ENCODE measurements at regions not wholly inside any gene's neighbourhood (a gene's known extent, or its start where the extent isn't known, plus 50 kb on each side); places are given as distances from the start of the nearest gene placed in this dataset.

DNA sequence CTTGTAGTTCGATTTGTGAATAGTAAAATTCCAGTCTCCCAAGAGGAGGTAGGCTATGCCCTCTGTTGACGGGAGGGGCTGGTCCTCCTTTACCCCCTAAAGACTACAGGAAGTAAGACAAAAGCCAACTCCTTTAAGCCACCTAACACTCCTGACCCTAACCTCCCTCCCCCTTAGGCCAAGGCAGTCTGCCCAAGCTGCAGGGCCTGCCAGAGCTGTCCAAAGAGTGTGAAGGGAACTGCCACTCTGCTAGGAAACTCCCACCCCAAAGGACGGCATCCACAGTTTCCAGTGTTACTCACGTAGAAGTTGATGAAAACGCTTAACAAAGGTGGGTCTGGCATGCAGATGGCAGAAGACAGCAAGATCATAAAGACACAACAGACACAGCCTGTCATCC, 803.2 kb downstream of the PLA2G4A start:
- CTCF ChIA-PET: no interaction called here
- Mint-ChIP-seq H3K36me3 (ENCODE audit: low read depth) (no peaks in the 10 kb centered on the region), H3K4me3 (no peak overlapping the region), H3K9me3 (ENCODE audit: insufficient read depth) (peaks cover 10% of the 10 kb centered on the region), H3K4me1 (ENCODE audit: low read depth) (no peaks in the 10 kb centered on the region), H3K27ac (no peak overlapping the region), H3K27me3 (ENCODE audit: low read depth) (no peaks in the 10 kb centered on the region)
- POLR2A ChIA-PET: no interaction called here
- DNase-seq (no peak), ATAC-seq (no peak)

DNA sequence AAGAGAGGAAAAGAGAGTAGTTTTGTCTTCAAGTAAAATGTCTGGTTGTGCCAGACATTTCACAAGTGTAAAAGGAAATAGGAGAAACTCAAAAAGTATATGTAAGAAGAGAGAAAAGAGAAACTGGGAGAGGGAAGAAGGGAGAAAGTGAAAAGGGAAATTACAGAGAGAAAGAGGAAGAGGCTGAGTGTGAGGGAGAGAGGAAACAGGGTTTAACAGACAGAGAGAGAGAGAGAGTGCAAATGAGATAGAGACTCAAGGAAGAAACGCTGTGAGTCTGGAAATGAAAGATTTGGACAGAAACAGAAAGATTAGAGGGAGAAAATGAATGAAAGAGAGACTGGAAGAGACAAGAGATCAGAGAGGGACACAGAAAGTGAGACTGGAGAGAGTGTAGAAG, 806.2 kb downstream of the PLA2G4A start:
- Mint-ChIP-seq H3K27me3 (ENCODE audit: low read depth) (no peaks in the 10 kb centered on the region), H3K4me3 (no peak overlapping the region), H3K4me1 (ENCODE audit: low read depth) (no peaks in the 10 kb centered on the region), H3K27ac (no peak overlapping the region), H3K9me3 (ENCODE audit: insufficient read depth) (peaks cover 10% of the 10 kb centered on the region), H3K36me3 (ENCODE audit: low read depth) (no peaks in the 10 kb centered on the region)
- ChIA-PET POLR2A (no interaction called here), CTCF (no interaction called here)
- ATAC-seq (no peak), DNase-seq (no peak)

DNA sequence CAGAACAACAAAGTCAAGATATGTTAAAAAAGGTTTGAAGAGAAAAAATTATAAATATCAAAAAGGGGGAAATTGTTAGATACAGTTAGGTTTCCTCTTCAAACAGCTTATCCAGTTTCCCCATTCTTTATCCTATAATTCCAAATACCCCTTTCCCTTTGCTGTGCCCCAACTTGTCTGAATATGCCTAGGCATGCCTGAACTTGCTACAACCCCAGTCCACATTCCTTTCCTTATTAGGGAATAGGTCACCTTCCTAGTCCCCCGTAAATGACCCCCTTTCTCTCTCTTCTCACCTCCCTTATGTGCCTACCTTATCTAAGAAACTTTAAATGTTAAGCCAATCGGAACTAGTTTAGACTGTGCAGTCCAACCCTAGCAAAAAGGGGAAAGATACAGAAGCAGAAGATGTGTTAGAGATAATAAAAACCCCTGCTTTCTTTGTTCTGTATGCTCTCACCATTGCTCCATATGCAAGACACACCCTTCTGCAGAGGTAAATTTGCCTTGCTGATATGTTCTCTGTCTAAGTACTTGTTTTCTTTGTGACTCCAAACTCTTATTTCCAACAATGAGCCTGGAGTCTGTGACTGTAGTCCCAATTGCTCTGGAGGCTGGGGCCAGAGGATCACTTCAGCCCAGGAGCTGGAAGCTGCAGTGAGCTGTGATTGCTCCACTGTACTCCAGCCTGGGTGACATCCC, 810.1 kb downstream of the PLA2G4A start:
- DNase-seq (no peak), ATAC-seq (no peak)
- Mint-ChIP-seq H3K4me1 (ENCODE audit: low read depth) (no peaks in the 10 kb centered on the region), H3K9me3 (ENCODE audit: insufficient read depth) (peaks cover 7% of the 10 kb centered on the region), H3K4me3 (no peak overlapping the region), H3K27ac (no peak overlapping the region), H3K36me3 (ENCODE audit: low read depth) (no peaks in the 10 kb centered on the region), H3K27me3 (ENCODE audit: low read depth) (no peaks in the 10 kb centered on the region)
- POLR2A ChIA-PET: no interaction called here
- CTCF ChIA-PET: no interaction called here

DNA sequence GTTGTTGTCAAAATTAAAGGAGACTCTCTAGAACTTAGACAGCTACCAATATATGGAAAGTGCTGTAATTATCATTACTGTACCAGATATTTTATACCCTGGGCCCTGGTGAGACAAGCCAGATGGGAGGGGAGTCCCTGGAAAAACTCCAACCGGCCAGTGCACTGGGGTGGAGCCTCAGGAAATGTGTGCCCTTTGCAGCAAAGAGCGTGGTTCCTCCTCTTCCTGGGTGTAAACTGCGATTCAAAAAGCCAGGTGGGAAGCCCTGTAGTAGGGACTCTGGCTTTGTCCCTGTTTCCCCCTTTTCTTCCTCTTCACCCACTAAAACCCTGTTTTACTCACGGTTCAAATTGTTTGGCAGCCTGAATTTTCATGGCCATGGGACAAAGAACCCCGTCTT, 812.3 kb downstream of the PLA2G4A start:
- Mint-ChIP-seq H3K36me3 (ENCODE audit: low read depth) (no peaks in the 10 kb centered on the region), H3K27me3 (ENCODE audit: low read depth) (no peaks in the 10 kb centered on the region), H3K9me3 (ENCODE audit: insufficient read depth) (peaks cover 7% of the 10 kb centered on the region), H3K4me3 (no peak overlapping the region), H3K4me1 (ENCODE audit: low read depth) (no peaks in the 10 kb centered on the region), H3K27ac (no peak overlapping the region)
- ATAC-seq (no peak), DNase-seq (no peak)
- CTCF ChIA-PET: no interaction called here
- POLR2A ChIA-PET: no interaction called here

DNA sequence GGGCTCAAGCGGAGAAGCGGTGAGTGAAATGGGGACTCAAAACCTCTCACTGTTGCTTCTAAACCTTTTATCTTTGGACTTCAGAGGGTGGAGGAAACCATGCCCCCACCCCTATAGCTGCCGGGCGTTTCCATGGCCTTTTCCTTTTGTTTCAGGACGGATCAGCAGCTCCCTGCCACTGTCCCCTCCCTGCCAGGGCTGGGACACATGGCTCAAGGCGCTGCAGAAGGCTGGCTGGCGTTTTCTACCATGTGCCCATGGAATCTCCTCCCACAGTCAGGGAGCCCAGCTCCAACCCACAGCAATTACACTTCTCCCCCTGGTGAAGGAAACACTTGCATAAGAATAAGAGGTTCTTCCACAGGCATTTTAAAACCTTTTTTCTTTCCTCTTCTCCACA, 812.7 kb downstream of the PLA2G4A start:
- Mint-ChIP-seq H3K36me3 (ENCODE audit: low read depth) (no peaks in the 10 kb centered on the region), H3K4me3 (no peak overlapping the region), H3K9me3 (ENCODE audit: insufficient read depth) (peaks cover 4% of the 10 kb centered on the region), H3K4me1 (ENCODE audit: low read depth) (no peaks in the 10 kb centered on the region), H3K27ac (no peak overlapping the region), H3K27me3 (ENCODE audit: low read depth) (no peaks in the 10 kb centered on the region)
- POLR2A ChIA-PET: no interaction called here
- no peak for ATAC-seq
- CTCF ChIA-PET: no interaction called here
- DNase-seq: no peak

DNA sequence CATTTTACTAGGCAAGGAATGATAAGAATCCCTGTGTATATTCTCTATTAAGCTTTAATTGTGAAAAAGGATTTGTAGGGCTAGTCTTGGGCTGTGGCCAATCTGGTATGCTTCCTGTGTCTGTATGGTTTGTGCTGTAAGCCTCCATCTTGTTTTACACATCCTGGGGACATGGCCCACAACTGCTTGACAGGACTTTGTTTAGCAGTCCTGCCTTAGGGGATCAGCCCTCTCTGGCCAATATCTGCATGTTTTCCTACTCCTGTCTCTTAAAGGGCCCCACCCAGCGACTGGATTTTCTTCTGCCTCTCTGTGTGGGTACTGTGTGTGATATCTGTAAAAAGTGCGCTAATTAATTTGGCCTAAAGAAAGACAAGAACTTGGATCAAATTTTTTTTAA, 813.2 kb downstream of the PLA2G4A start:
- no peak for DNase-seq
- Mint-ChIP-seq H3K4me3 (no peak overlapping the region), H3K27ac (no peak overlapping the region), H3K27me3 (ENCODE audit: low read depth) (no peaks in the 10 kb centered on the region), H3K4me1 (ENCODE audit: low read depth) (no peaks in the 10 kb centered on the region), H3K9me3 (ENCODE audit: insufficient read depth) (peaks cover 4% of the 10 kb centered on the region), H3K36me3 (ENCODE audit: low read depth) (no peaks in the 10 kb centered on the region)
- CTCF ChIA-PET: no interaction called here
- POLR2A ChIA-PET: no interaction called here
- no peak for ATAC-seq

DNA sequence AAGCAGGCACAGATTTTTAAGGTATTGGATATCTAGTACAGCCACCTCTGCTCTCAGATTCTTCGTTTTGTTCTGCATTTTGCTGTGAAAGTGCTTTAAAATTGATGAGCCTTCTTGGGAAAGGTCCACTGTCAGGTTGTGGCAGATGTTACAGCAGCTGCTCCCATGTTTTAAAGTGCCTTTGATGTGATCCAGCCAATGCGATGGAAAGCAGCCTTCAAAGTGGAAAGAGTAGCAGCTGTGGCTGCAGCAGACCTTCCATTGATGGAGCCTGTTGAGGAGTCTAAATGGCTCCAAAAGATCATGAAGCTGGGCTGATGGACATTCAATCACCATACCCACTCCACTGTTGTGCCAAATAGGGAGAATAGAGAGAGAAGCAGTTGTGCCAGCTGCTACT, 816.9 kb downstream of the PLA2G4A start:
- Mint-ChIP-seq H3K9me3 (ENCODE audit: insufficient read depth) (peaks cover 3% of the 10 kb centered on the region), H3K27ac (no peak overlapping the region), H3K4me3 (no peak overlapping the region), H3K4me1 (ENCODE audit: low read depth) (no peaks in the 10 kb centered on the region), H3K36me3 (ENCODE audit: low read depth) (no peaks in the 10 kb centered on the region), H3K27me3 (ENCODE audit: low read depth) (no peaks in the 10 kb centered on the region)
- DNase-seq: no peak
- no peak for ATAC-seq
- ChIA-PET POLR2A (no interaction called here), CTCF (no interaction called here)

DNA sequence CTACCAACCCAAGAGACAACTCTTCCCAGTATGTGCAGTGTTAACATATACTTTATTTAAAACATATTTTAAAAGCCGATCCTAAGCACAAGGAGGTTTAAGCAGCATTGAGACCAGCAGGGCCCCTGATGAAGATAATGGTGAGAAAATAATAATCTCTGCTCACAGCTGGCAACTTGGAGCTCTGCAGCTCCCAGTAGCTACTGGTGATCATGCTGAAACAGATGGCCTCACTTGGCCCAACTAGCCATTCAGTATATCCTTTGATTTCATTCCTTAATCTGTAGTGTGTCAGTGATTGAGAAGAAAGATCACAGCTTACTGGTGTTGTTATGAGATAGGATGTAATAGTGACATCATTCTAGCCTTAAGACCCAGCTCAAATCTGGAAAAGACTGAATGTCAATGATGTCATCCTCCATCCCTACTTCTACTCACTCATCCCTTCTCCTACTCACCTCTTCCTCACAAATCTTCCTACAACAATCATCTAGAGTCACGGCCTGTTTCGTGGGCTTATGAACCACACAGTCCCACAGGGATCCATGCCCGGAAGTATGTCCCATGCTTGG, 817.9 kb downstream of the PLA2G4A start:
- Mint-ChIP-seq H3K9me3 (ENCODE audit: insufficient read depth) (no peaks in the 10 kb centered on the region), H3K36me3 (ENCODE audit: low read depth) (no peaks in the 10 kb centered on the region), H3K4me3 (no peak overlapping the region), H3K27me3 (ENCODE audit: low read depth) (no peaks in the 10 kb centered on the region), H3K4me1 (ENCODE audit: low read depth) (no peaks in the 10 kb centered on the region), H3K27ac (no peak overlapping the region)
- DNase-seq: no peak
- POLR2A ChIA-PET: no interaction called here
- ATAC-seq: no peak
- CTCF ChIA-PET: no interaction called here

DNA sequence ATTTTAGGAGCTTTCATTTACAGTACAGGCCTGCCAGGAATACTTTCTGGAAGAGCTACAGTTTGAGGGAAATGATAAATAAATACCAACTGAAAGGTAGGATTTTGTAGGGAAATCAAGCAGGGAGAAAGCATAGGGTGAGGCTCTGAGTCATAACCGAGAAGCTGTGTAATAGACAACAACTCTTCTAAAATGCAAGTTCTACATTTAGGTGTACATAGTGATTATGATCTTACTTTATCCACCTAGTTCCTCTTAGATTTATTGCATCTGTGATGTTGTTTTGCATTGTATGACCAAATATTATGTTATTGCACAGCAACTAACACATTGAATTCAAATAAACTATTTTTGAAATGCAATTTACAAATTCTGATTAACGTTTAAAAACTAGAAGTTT, 819.3 kb downstream of the PLA2G4A start:
- no peaks in the 10 kb centered on the region for H3K9me3 Mint-ChIP-seq (ENCODE audit: insufficient read depth)
- no peaks in the 10 kb centered on the region for H3K36me3 Mint-ChIP-seq (ENCODE audit: low read depth)
- POLR2A ChIA-PET: no interaction called here
- H3K4me3 Mint-ChIP-seq: no peak overlapping the region
- CTCF ChIA-PET: no interaction called here
- no peak overlapping the region for H3K27ac Mint-ChIP-seq
- ATAC-seq (no peak), DNase-seq (no peak)
- H3K4me1 Mint-ChIP-seq (ENCODE audit: low read depth): no peaks in the 10 kb centered on the region
- H3K27me3 Mint-ChIP-seq (ENCODE audit: low read depth): no peaks in the 10 kb centered on the region

DNA sequence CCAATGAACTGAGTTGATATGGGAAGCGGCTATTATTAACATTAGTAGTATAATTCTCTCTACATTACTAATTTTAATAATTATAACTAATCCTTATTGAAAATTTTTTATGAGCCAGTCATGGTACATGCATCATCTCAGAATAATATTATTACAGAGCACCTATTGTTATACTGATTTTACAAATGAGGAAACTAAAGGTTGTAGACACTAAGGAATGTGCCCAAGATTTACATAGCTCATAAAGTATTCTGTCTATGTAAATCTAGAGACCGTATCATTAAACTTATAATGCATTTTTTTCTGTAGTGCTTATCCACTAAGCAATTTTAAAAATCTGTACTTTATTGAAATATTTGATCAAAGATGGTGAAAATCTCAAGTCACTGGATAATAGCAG, 825.9 kb downstream of the PLA2G4A start:
- Mint-ChIP-seq H3K27ac (no peak overlapping the region), H3K36me3 (ENCODE audit: low read depth) (no peaks in the 10 kb centered on the region), H3K9me3 (ENCODE audit: insufficient read depth) (no peaks in the 10 kb centered on the region), H3K4me3 (no peak overlapping the region), H3K4me1 (ENCODE audit: low read depth) (no peaks in the 10 kb centered on the region), H3K27me3 (ENCODE audit: low read depth) (no peaks in the 10 kb centered on the region)
- DNase-seq: no peak
- CTCF ChIA-PET: no interaction called here
- POLR2A ChIA-PET: no interaction called here
- ATAC-seq: no peak

DNA sequence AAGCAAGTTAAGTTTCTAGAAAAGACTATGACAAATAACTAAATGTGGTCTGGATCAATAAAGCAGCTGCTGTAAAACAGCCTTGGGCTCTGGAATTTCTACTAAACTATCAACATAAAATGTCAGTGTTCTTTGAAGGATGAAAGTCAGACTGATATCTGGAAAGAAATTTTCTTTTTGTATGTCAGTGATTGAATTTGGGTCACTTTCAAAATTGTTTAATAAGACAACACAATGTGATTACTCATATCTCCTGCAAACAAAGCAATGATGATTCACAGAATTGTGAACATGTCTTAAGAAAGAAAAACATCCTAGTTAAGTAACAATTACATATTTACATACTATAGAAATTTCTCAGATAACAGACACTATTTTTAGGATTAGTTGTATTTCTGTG, 826.4 kb downstream of the PLA2G4A start:
- Mint-ChIP-seq H3K4me3 (no peak overlapping the region), H3K36me3 (ENCODE audit: low read depth) (no peaks in the 10 kb centered on the region), H3K27ac (no peak overlapping the region), H3K27me3 (ENCODE audit: low read depth) (no peaks in the 10 kb centered on the region), H3K9me3 (ENCODE audit: insufficient read depth) (no peaks in the 10 kb centered on the region), H3K4me1 (ENCODE audit: low read depth) (no peaks in the 10 kb centered on the region)
- ATAC-seq (no peak), DNase-seq (no peak)
- POLR2A ChIA-PET: no interaction called here
- CTCF ChIA-PET: no interaction called here

DNA sequence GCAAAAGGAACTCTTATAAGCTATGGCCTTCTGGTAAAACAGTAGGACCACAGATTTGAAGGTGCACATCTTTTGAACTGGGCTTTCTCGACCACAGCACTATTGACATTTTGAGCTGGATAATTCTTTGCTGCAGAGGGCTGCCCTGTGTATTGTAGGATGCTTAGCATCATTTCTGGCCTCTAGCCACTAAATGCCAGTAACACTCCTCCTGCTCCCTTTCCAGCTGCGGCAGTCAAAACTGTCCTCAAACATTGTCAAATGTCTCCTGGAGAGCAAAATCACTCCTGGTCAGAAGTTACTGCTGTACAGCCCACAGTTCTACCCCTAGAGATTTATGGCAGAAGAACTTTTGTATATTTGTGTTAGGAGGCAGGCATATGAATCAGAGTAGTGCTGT, 836.7 kb downstream of the PLA2G4A start:
- Mint-ChIP-seq H3K27me3 (ENCODE audit: low read depth) (no peaks in the 10 kb centered on the region), H3K27ac (no peak overlapping the region), H3K36me3 (ENCODE audit: low read depth) (no peaks in the 10 kb centered on the region), H3K4me3 (no peak overlapping the region), H3K4me1 (ENCODE audit: low read depth) (no peaks in the 10 kb centered on the region), H3K9me3 (ENCODE audit: insufficient read depth) (no peaks in the 10 kb centered on the region)
- CTCF ChIA-PET: no interaction called here
- no peak for ATAC-seq
- DNase-seq: no peak
- POLR2A ChIA-PET: no interaction called here

DNA sequence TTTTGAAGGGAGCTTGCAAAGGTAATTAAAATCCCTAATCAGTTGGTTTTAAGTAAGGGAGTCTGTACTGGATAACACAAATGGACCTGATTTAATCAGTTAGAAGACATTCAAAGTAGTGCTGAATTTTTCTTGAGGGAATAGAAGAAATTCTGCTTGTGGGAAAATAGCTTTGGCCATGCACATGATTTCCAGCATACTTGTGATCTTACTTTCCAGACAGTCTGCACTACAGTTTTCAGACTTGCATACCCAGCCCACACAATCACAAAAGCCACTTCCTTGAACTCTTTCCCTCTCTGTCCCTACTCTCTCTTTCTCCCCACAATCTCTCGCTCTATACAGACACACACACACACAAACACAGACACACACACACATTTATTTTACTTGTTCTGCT, 852.1 kb downstream of the PLA2G4A start:
- Mint-ChIP-seq H3K4me1 (ENCODE audit: low read depth) (no peaks in the 10 kb centered on the region), H3K9me3 (ENCODE audit: insufficient read depth) (no peaks in the 10 kb centered on the region), H3K27ac (no peak overlapping the region), H3K36me3 (ENCODE audit: low read depth) (no peaks in the 10 kb centered on the region), H3K4me3 (no peak overlapping the region), H3K27me3 (ENCODE audit: low read depth) (no peaks in the 10 kb centered on the region)
- DNase-seq (no peak), ATAC-seq (no peak)
- CTCF ChIA-PET: no interaction called here
- POLR2A ChIA-PET: no interaction called here
